MM.1S (cell line): ENCODE measurements at regions not wholly inside any gene's neighbourhood (a gene's known extent, or its start where the extent isn't known, plus 50 kb on each side); places are given as distances from the start of the nearest gene placed in this dataset.

Experiments
- CTCF ChIP-seq: fragments of 300-600 bp; sonication (generic); IDR thresholded peaks from 2 replicates; pipeline ENCODE4 v1.5.1; 2016; ENCODE audit warnings: antibody characterized with exemption, low read length, mixed read lengths
- EZH2 ChIP-seq: fragments of 300-600 bp; sonication (generic); optimal IDR thresholded peaks from 2 replicates; pipeline ENCODE3; 2017; ENCODE audit warnings: low read depth, mild to moderate bottlenecking, antibody characterized with exemption, low read length, mixed read lengths
- EZH2phosphoT487 ChIP-seq: fragments of 300-600 bp; sonication (generic); IDR thresholded peaks from 2 replicates; pipeline ENCODE4 v1.6.1; 2018; ENCODE audit warnings: antibody characterized with exemption, low read length

DNA sequence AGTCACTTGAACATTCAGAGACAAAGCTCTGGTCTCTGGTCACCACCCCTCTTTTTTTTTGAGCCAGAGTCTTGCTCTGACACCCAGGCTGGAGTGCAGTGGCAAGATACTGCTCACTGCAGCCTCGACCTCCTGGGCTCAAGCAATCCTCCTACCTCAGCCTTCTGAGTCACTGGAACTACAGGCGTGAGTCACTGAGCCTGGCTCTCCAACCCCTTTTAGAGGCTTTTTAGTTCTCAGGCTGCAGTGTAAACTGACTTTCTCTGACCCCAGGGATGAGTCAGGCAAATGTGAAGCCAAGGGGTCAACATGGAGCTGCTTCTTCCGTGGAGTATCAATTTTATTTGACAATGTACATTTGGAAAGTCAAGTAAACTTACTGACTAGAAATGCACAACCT lies 229.2 kb downstream of the PTTG2 start:
- TF ChIP-seq CTCF (no peak), EZH2 (no peak), EZH2phosphoT487 (no peak)
